DOHH2 (cell line): ENCODE measurements at regions not wholly inside any gene's neighbourhood (a gene's known extent, or its start where the extent isn't known, plus 50 kb on each side); places are given as distances from the start of the nearest gene placed in this dataset.

Experiments
- H3F3A ChIP-seq: fragments of 200-600 bp; sonication (generic), shearing (Covaris generic); 2 replicates; pipeline ENCODE4 v1.6.0; 2016; ENCODE audit warnings: antibody characterized with exemption, mild to moderate bottlenecking; ENCODE audit not compliant: control insufficient read depth, insufficient read depth
- H3K27ac ChIP-seq: fragments of 200-600 bp; sonication (generic); 2 replicates; pipeline ENCODE4 v1.5.1; 2014; ENCODE audit warnings: low read depth, mild to moderate bottlenecking, low read length, moderate library complexity
- H3K27me3 ChIP-seq: fragments of 200-600 bp; sonication (generic); 2 replicates; pipeline ENCODE4 v1.6.1; 2014; ENCODE audit warnings: mild to moderate bottlenecking, low read length, mixed read lengths; ENCODE audit not compliant: control insufficient read depth
- H3K36me3 ChIP-seq: fragments of 200-600 bp; sonication (generic); 2 replicates; pipeline ENCODE4 v1.6.1; 2014; ENCODE audit warnings: mild to moderate bottlenecking, low read length, moderate library complexity, mixed read lengths; ENCODE audit not compliant: control insufficient read depth
- H3K4me1 ChIP-seq: fragments of 200-600 bp; sonication (generic); 2 replicates; pipeline ENCODE4 v1.6.1; 2014; ENCODE audit warnings: mild to moderate bottlenecking, low read length, mixed read lengths; ENCODE audit not compliant: control insufficient read depth
- H3K4me2 ChIP-seq: fragments of 200-600 bp; sonication (generic); 2 replicates; pipeline ENCODE4 v1.6.0; 2014; ENCODE audit warnings: mild to moderate bottlenecking, low read length, moderate library complexity
- H3K4me3 ChIP-seq: fragments of 200-600 bp; sonication (generic); 2 replicates; pipeline ENCODE4 v1.5.1; 2014; ENCODE audit warnings: mild to moderate bottlenecking, low read length, mixed read lengths
- H3K79me2 ChIP-seq: fragments of 200-600 bp; sonication (generic); 2 replicates; pipeline ENCODE4 v1.6.1; 2014; ENCODE audit warnings: mild to moderate bottlenecking, low read length, mixed read lengths; ENCODE audit not compliant: control insufficient read depth
- H3K9me2 ChIP-seq: fragments of 200-600 bp; sonication (generic); replicated peaks from 2 replicates; pipeline ENCODE4 v1.6.1; 2014; ENCODE audit warnings: mild to moderate bottlenecking, low read length, mixed read lengths; ENCODE audit not compliant: control insufficient read depth
- H3K9me3 ChIP-seq: fragments of 200-600 bp; sonication (generic); 2 replicates; pipeline ENCODE4 v1.6.1; 2014; ENCODE audit warnings: antibody characterized with exemption, low read length, mixed read lengths; ENCODE audit not compliant: control insufficient read depth, insufficient read depth
- H4K20me1 ChIP-seq: fragments of 200-600 bp; sonication (generic); 2 replicates; pipeline ENCODE4 v1.6.0; 2014; ENCODE audit warnings: low read depth, mild to moderate bottlenecking, antibody characterized with exemption, low read length, moderate library complexity; ENCODE audit not compliant: control insufficient read depth, insufficient read depth
- EZH2phosphoT487 ChIP-seq: fragments of 200-600 bp; sonication (generic); IDR thresholded peaks from 2 replicates; pipeline ENCODE4 v1.6.1; 2017; ENCODE audit warnings: borderline replicate concordance, mild to moderate bottlenecking, antibody characterized with exemption, low read length, moderate library complexity, mixed read lengths
- TF ChIP-seq, protein P1 (sequence below): fragments of 200-600 bp; sonication (generic); IDR thresholded peaks from one replicate; pipeline ENCODE4 v1.5.1; 2014; ENCODE audit warnings: antibody characterized with exemption, mild to moderate bottlenecking, low read depth, low read length; ENCODE audit not compliant: poor library complexity, severe bottlenecking

DNA sequence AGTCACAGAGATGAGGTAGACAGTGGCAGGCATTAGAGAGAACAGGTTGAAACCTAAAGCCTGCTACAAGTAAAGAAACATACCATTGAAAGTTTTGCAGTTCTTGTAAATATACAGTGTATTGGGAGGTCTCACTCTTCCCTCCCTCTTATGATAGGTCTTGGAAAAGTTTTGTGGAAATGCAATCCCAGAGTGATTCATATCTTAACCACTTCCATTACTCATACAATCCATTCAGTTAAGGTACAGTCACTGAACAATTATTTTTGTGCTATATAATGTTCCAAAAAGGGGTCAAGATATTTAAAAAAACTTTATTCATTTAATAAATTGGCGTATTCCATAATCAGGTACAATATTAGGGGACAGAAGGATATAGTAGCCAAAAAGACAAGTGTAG lies 737.7 kb upstream of the ALCAM start:
- H3K36me3 ChIP-seq: no peaks in the 10 kb centered on the region
- TF ChIP-seq, protein P1, sequence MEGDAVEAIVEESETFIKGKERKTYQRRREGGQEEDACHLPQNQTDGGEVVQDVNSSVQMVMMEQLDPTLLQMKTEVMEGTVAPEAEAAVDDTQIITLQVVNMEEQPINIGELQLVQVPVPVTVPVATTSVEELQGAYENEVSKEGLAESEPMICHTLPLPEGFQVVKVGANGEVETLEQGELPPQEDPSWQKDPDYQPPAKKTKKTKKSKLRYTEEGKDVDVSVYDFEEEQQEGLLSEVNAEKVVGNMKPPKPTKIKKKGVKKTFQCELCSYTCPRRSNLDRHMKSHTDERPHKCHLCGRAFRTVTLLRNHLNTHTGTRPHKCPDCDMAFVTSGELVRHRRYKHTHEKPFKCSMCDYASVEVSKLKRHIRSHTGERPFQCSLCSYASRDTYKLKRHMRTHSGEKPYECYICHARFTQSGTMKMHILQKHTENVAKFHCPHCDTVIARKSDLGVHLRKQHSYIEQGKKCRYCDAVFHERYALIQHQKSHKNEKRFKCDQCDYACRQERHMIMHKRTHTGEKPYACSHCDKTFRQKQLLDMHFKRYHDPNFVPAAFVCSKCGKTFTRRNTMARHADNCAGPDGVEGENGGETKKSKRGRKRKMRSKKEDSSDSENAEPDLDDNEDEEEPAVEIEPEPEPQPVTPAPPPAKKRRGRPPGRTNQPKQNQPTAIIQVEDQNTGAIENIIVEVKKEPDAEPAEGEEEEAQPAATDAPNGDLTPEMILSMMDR: no peak
- TF ChIP-seq EZH2phosphoT487: no peak
- no peaks in the 10 kb centered on the region for H3K27me3 ChIP-seq
- H3K9me2 ChIP-seq: no peaks in the 10 kb centered on the region
- H3K79me2 ChIP-seq: no peaks in the 10 kb centered on the region
- no peak overlapping the region for H3K4me2 ChIP-seq
- H4K20me1 ChIP-seq: no peaks in the 10 kb centered on the region
- no peaks in the 10 kb centered on the region for H3F3A ChIP-seq
- H3K4me1 ChIP-seq: no peaks in the 10 kb centered on the region
- H3K4me3 ChIP-seq: no peak overlapping the region
- peaks cover 10% of the 10 kb centered on the region for H3K9me3 ChIP-seq
- H3K27ac ChIP-seq: no peak overlapping the region

DNA sequence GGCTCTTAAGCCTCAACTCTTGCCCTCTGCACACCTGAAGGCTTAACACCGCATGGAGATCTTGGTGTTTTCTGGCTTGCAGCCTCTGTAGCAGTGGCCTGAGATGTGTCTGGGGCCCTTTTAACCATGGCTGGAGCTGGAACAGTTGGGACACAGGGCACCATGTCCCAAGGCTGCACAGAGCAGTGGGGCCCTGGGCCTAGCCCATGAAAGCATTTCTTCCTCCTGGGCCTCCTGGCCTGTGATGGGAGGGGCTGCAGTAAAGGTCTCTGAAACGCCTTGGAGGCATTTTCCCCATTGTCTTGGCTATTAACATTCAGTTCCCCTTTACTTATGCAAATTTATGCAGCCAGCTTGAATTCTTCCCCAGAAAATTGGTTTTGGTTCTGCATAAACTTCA lies 735.5 kb upstream of the ALCAM start:
- H3K27me3 ChIP-seq: no peaks in the 10 kb centered on the region
- H3K9me3 ChIP-seq: peaks cover 10% of the 10 kb centered on the region
- H3K9me2 ChIP-seq: no peaks in the 10 kb centered on the region
- no peaks in the 10 kb centered on the region for H4K20me1 ChIP-seq
- TF ChIP-seq, protein P1: no peak
- TF ChIP-seq EZH2phosphoT487: no peak
- no peaks in the 10 kb centered on the region for H3K36me3 ChIP-seq
- no peak overlapping the region for H3K27ac ChIP-seq
- H3F3A ChIP-seq: no peaks in the 10 kb centered on the region
- no peak overlapping the region for H3K4me3 ChIP-seq
- H3K4me2 ChIP-seq: no peak overlapping the region
- H3K4me1 ChIP-seq: no peaks in the 10 kb centered on the region
- H3K79me2 ChIP-seq: no peaks in the 10 kb centered on the region

DNA sequence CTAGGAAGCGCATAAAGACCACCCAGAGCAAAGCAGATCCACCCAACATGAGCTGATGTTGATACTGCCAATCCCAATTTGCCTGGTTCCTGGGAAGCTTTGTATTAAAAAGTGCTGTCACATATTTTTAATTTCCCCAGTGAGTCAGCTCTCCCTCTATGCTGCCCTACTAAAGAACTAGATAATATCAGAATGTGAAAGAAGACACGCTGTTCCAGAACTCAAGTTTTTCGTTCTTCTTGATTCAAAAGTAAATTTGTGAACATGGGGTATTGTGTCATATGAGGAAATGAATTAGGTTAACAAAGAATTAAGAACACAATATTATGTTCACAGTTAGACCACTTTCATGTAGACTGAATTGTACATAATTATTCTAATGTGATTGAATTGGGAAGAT lies 734.2 kb upstream of the ALCAM start:
- H4K20me1 ChIP-seq: no peaks in the 10 kb centered on the region
- no peaks in the 10 kb centered on the region for H3K4me1 ChIP-seq
- no peaks in the 10 kb centered on the region for H3K36me3 ChIP-seq
- H3K4me2 ChIP-seq: no peak overlapping the region
- H3K79me2 ChIP-seq: no peaks in the 10 kb centered on the region
- H3K4me3 ChIP-seq: no peak overlapping the region
- no peaks in the 10 kb centered on the region for H3K27me3 ChIP-seq
- H3F3A ChIP-seq: no peaks in the 10 kb centered on the region
- H3K27ac ChIP-seq: no peak overlapping the region
- H3K9me2 ChIP-seq: no peaks in the 10 kb centered on the region
- no peak for TF ChIP-seq EZH2phosphoT487
- TF ChIP-seq, protein P1: no peak
- peaks cover 10% of the 10 kb centered on the region for H3K9me3 ChIP-seq

DNA sequence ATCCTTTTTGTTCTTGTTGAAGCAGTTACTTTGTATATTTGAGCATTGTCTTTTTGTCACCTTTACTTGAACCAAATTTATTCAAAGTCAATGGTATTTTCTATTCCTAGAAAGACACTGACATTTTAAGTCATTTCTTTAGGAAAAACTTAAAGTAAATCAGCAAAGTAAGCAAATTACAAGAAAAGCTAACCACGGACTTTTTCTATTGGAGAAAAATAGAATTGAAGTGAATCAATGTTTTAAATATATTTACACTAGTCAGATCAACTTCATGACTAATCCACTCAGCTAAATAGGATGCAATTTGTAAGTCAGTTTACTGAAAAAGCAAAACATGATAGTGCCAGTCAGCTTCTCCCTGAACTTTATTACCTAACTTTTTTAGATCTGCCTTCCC lies 733.8 kb upstream of the ALCAM start:
- Histone ChIP-seq H4K20me1 (no peaks in the 10 kb centered on the region), H3K79me2 (no peaks in the 10 kb centered on the region), H3K27ac (no peak overlapping the region), H3K9me3 (peaks cover 10% of the 10 kb centered on the region), H3K4me1 (no peaks in the 10 kb centered on the region), H3F3A (no peaks in the 10 kb centered on the region), H3K4me3 (no peak overlapping the region), H3K36me3 (no peaks in the 10 kb centered on the region), H3K4me2 (no peak overlapping the region), H3K27me3 (no peaks in the 10 kb centered on the region), H3K9me2 (no peaks in the 10 kb centered on the region)
- TF ChIP-seq EZH2phosphoT487: no peak
- TF ChIP-seq, protein P1: no peak
